Lower lobe of right lung (tissue), 2 donors: ENCODE measurements at regions not wholly inside any gene's neighbourhood (a gene's known extent, or its start where the extent isn't known, plus 50 kb on each side); places are given as distances from the start of the nearest gene placed in this dataset.

ENCODE experiments used
- ATAC-seq, 2 donors: fragments of 200-7000 bp; cut with Tn5 transposase; one replicate each; pipeline ENCODE4 v1.9.1; 2020 to 2022; ENCODE audit warnings: mild to moderate bottlenecking in 2 of 2, moderate library complexity in 2 of 2
- DNase-seq: peaks from one replicate; pipeline ENCODE4 v3.0.0-alpha.2; 2020
- H3K27ac ChIP-seq: fragments of 200-600 bp; one replicate; pipeline ENCODE4 v1.8.0; 2022
- H3K27me3 ChIP-seq: fragments of 200-600 bp; one replicate; pipeline ENCODE4 v1.8.0; 2022; ENCODE audit warnings: low read depth
- H3K36me3 ChIP-seq: fragments of 200-600 bp; one replicate; pipeline ENCODE4 v1.8.0; 2022; ENCODE audit warnings: mild to moderate bottlenecking
- H3K4me1 ChIP-seq: fragments of 200-600 bp; one replicate; pipeline ENCODE4 v1.8.0; 2022
- H3K4me3 ChIP-seq: fragments of 200-600 bp; one replicate; pipeline ENCODE4 v1.8.0; 2022; ENCODE audit warnings: mild to moderate bottlenecking
- H3K9me3 ChIP-seq: fragments of 200-600 bp; one replicate; pipeline ENCODE4 v1.8.0; 2022
- CTCF ChIP-seq: fragments of 200-600 bp; IDR thresholded peaks from one replicate; pipeline ENCODE4 v1.8.0; 2022; ENCODE audit warnings: antibody characterized with exemption, mild to moderate bottlenecking
- intact Hi-C: fragments of 100-400 bp; cut with DNase I; formaldehyde crosslinking; loops from one replicate; pipeline ENCODE4 v1.11.0; 2022
- donor health status: DM: no; HTN: yes; CAD: no; lungs with severe emphysema.

GRCh38 chr2:3125001-3125760 is 252.4 kb downstream of the EIPR1 start:
- Histone ChIP-seq H3K27ac (no peak overlapping the region), H3K36me3 (no peaks in the 10 kb centered on the region), H3K9me3 (no peaks in the 10 kb centered on the region), H3K4me3 (no peak overlapping the region), H3K4me1 (no peaks in the 10 kb centered on the region), H3K27me3 (no peaks in the 10 kb centered on the region)
- DNase-seq (no peak), ATAC-seq (no peak)
- intact Hi-C loops: no loop called here
- no peak for TF ChIP-seq CTCF

DNA sequence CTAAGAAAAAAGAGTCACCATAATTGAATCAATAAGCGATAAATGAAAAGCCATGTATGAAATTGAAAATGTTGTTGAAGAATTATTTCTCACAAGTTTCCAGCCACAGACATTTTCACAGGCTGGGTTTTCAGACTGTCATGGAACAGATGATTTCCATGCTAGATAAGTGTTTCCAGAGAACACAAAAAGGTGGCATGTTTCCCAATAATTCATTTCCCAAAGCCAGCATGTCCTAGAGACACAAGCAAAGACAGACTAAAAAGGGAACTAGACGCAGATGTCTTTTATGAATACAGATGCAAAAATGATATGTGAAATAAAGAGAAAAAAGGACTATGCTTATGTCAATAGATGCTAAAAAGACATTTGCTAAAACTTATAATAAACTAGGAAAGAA is 255.1 kb downstream of the EIPR1 start:
- TF ChIP-seq CTCF: no peak
- intact Hi-C loops: no loop called here
- no peak for ATAC-seq

DNA sequence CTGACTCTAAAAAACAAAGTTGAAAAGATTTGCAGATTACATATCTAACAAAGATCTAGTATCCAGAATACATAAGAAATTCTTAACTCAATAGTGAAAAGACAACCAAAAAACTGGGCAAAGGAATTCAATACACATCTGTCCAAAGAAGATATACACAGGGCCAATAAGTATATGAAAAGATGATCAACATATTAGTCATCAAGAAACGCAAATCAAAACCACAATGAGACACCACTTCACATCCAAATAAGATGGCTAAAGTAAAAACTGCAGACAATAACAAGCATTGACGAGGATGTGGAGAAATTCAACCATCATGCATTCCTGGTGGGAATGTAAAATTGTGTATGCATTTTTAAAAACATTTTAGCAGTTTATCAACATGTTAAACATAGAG is 256.0 kb downstream of the EIPR1 start:
- H3K36me3 ChIP-seq: no peaks in the 10 kb centered on the region
- H3K4me1 ChIP-seq: no peaks in the 10 kb centered on the region
- no peak overlapping the region for H3K4me3 ChIP-seq
- intact Hi-C loops: no loop called here
- no peaks in the 10 kb centered on the region for H3K27me3 ChIP-seq
- no peak for ATAC-seq
- TF ChIP-seq CTCF: no peak
- H3K27ac ChIP-seq: no peak overlapping the region
- no peak for DNase-seq
- H3K9me3 ChIP-seq: no peaks in the 10 kb centered on the region

More for the DNA sequence above, 255.1 kb downstream of the EIPR1 start:
- no peak overlapping the region for H3K4me3 ChIP-seq
- no peak for DNase-seq
- H3K27ac ChIP-seq: no peak overlapping the region
- H3K9me3 ChIP-seq: no peaks in the 10 kb centered on the region
- H3K27me3 ChIP-seq: no peaks in the 10 kb centered on the region
- no peaks in the 10 kb centered on the region for H3K36me3 ChIP-seq
- H3K4me1 ChIP-seq: no peaks in the 10 kb centered on the region

DNA sequence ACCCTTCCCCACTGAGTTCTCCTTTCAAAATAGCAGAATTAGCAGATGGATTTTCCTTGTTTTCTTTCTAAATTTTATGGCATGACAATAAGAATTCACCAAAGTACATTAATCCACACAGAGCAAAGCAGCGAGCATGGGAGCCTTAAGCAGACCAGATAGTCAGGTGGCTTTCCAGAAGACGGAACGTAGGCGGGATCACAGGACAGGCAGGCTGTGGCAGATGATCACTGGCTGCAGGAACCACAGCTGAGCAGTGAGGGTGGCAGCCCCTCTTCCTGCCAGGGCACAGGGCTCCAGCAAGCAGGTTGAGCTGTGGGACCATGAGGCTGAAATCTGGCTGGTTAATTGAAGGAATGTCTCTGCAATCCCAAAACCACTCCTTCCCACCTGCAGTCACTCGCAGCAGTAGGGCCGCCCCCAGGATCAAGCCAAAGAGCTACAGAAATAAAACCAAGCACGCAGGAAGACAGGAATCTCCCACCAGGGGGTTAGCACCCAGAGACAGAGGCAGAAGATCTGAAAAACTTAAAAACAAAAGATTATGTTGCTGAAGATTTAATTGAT is 259.9 kb downstream of the EIPR1 start:
- H3K27me3 ChIP-seq: no peaks in the 10 kb centered on the region
- ATAC-seq (no peak), DNase-seq (no peak)
- intact Hi-C loops: no loop called here
- H3K4me3 ChIP-seq: no peak overlapping the region
- no peaks in the 10 kb centered on the region for H3K36me3 ChIP-seq
- no peaks in the 10 kb centered on the region for H3K9me3 ChIP-seq
- no peak for TF ChIP-seq CTCF
- no peak overlapping the region for H3K27ac ChIP-seq
- no peaks in the 10 kb centered on the region for H3K4me1 ChIP-seq

GRCh38 chr2:3116371-3116770 is 261.2 kb downstream of the EIPR1 start:
- intact Hi-C loops: no loop called here
- H3K36me3 ChIP-seq: no peaks in the 10 kb centered on the region
- no peaks in the 10 kb centered on the region for H3K9me3 ChIP-seq
- no peaks in the 10 kb centered on the region for H3K27me3 ChIP-seq
- H3K4me3 ChIP-seq: no peak overlapping the region
- H3K4me1 ChIP-seq: no peaks in the 10 kb centered on the region
- ATAC-seq: no peak
- TF ChIP-seq CTCF: no peak
- no peak overlapping the region for H3K27ac ChIP-seq
- no peak for DNase-seq
